ENCODE measurements at regions not wholly inside any gene's neighbourhood (a gene's known extent, or its start where the extent isn't known, plus 50 kb on each side); places are given as distances from the start of the nearest gene placed in this dataset.

DNA sequence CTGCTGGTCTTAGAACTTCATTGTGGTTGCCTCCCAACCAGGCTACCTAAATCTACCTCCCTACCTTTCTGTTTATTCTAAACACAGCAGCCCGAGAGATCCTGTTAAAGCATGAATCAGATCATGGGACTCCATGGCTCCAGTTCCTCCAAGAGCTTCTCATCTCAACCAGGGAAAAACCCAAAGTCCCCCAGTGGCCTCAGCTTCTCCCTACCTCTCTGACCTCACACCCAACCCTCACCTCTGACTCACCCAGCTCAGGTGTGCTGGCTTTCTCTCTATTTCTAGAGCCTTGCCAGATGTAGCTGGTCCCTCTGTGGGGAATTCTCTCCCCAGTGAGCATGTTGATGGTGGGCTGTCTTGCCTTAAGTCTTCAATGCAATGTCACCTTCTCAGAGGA lies 93.8 kb upstream of the COPS8 start:
- Histone ChIP-seq H3K4me3 (no peak overlapping the region), H3K27me3 (no peaks in the 10 kb centered on the region), H3K9me3 (no peaks in the 10 kb centered on the region), H3K36me3 (no peaks in the 10 kb centered on the region), H3K27ac (no peak overlapping the region), H3K4me1 (ENCODE audit: insufficient read depth) (no peaks in the 10 kb centered on the region)
- 92 to 100% (median 93%) methylated on average over 1 of the region's 1 CpG for WGBS, 3 donors
- TF ChIP-seq CTCF (IDR thresholded peaks at IDR 0.05): no peak
- TF ChIP-seq POLR2A (IDR thresholded peaks at IDR 0.05): no peak
- TF ChIP-seq EP300 (IDR thresholded peaks at IDR 0.05): no peak
- intact Hi-C loops (cut with DNase I): no loop called here
- DNase-seq: no peak

DNA sequence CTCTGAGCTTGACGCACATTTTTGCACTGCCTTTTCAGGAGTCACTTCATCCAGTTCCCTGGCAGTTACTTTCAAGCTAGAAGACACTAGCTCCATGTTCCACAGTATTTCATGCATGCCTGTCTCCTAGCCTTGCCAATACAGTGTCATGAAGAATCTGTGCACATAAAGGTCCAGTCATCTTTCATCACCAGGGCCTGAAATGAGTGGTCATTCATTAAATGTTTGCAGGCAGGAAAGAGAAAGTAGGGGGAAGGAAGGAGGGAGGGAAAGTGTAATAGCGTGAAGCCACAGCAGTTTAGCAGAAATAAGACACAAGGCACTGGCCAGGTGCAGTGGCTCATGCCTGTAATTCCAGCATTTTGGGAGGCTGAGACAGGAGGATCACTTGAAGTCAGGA lies 92.4 kb upstream of the COPS8 start:
- no peak overlapping the region for H3K4me3 ChIP-seq
- no peaks in the 10 kb centered on the region for H3K9me3 ChIP-seq
- no peak for DNase-seq
- no peaks in the 10 kb centered on the region for H3K4me1 ChIP-seq (ENCODE audit: insufficient read depth)
- TF ChIP-seq CTCF (IDR thresholded peaks at IDR 0.05): no peak
- no peak for TF ChIP-seq POLR2A (IDR thresholded peaks at IDR 0.05)
- TF ChIP-seq EP300 (IDR thresholded peaks at IDR 0.05): no peak
- WGBS, 3 donors: 86 to 94% (median 90%) methylated on average over 2 of the region's 2 CpGs
- intact Hi-C loops (cut with DNase I): no loop called here
- no peaks in the 10 kb centered on the region for H3K36me3 ChIP-seq
- H3K27ac ChIP-seq: no peak overlapping the region
- no peaks in the 10 kb centered on the region for H3K27me3 ChIP-seq

- Histone ChIP-seq H3K4me3 (no peak overlapping the region), H3K27me3 (no peaks in the 10 kb centered on the region), H3K27ac (no peak overlapping the region), H3K4me1 (ENCODE audit: insufficient read depth) (no peaks in the 10 kb centered on the region), H3K9me3 (no peaks in the 10 kb centered on the region), H3K36me3 (no peaks in the 10 kb centered on the region)
- no peak for DNase-seq
- 74 to 80% (median 74%) methylated on average over 9 of the region's 9 CpGs for WGBS, 3 donors
- intact Hi-C loops (cut with DNase I): no loop called here
- no peak for TF ChIP-seq EP300 (IDR thresholded peaks at IDR 0.05)
- no peak for TF ChIP-seq POLR2A (IDR thresholded peaks at IDR 0.05)
- no peak for TF ChIP-seq CTCF (IDR thresholded peaks at IDR 0.05)
These were observed 91.3 kb upstream of the COPS8 start for GRCh38 chr2:236994361-236994760.

GRCh38 chr2:236997069-236997715 lies 88.5 kb upstream of the COPS8 start:
- TF ChIP-seq EP300 (IDR thresholded peaks at IDR 0.05) (no peak), POLR2A (IDR thresholded peaks at IDR 0.05) (no peak), CTCF (IDR thresholded peaks at IDR 0.05) (no peak)

More at GRCh38 chr2:236997069-236997715, 88.5 kb upstream of the COPS8 start:
- H3K27me3 ChIP-seq: no peaks in the 10 kb centered on the region
- H3K4me3 ChIP-seq: no peak overlapping the region
- H3K9me3 ChIP-seq: no peaks in the 10 kb centered on the region
- no peaks in the 10 kb centered on the region for H3K36me3 ChIP-seq
- intact Hi-C loops (cut with DNase I): no loop called here
- 52 to 68% (median 64%) methylated on average over 8 of the region's 8 CpGs for WGBS, 3 donors
- H3K4me1 ChIP-seq (ENCODE audit: insufficient read depth): no peaks in the 10 kb centered on the region
- no peak for DNase-seq
- H3K27ac ChIP-seq: no peak overlapping the region

Data from ovary (tissue), 7 donors.